ENCODE measurements at regions not wholly inside any gene's neighbourhood (a gene's known extent, or its start where the extent isn't known, plus 50 kb on each side); places are given as distances from the start of the nearest gene placed in this dataset.
"Not testable (repeated sequence)": the region's sequence is repeated elsewhere in the genome, so short reads cannot be mapped to it uniquely, and the experiment has no call there.

GRCh38 chr21:27570306-27570868 lies 603.5 kb upstream of the ADAMTS5 start:
- no peak for DNase-seq (ENCODE audit: extremely low read depth in 1 of 2, low read depth in 1 of 2)

- DNase-seq (ENCODE audit: extremely low read depth in 1 of 2, low read depth in 1 of 2): no peak
Observed at GRCh38 chr21:27569831-27570230, 602.9 kb upstream of the ADAMTS5 start.

DNA sequence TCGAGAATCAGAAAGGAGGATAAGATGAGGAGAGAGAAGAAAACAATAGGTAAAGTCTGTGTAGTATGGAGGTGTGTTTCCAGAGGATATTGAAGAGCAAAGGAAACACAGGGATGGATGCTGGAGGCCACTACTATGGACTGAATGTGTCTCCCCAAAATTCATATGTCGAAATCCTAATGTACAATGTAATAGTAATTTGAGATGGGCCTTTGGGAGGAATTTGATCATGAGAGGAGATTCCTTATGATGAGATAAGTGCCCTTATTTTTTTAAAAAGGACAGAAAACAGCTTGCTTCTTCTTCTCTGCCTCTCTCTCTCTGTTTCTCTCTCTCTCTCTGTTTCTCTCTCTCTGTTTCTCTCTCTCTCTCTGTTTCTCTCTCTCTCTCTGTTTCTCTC lies 602.2 kb upstream of the ADAMTS5 start:
- no peak for DNase-seq (ENCODE audit: extremely low read depth in 1 of 2, low read depth in 1 of 2)

GRCh38 chr21:27567381-27567780 lies 600.5 kb upstream of the ADAMTS5 start:
- DNase-seq (ENCODE audit: extremely low read depth in 1 of 2, low read depth in 1 of 2): no peak

GRCh38 chr21:27566521-27566920 lies 599.6 kb upstream of the ADAMTS5 start:
- no peak for DNase-seq (ENCODE audit: extremely low read depth in 1 of 2, low read depth in 1 of 2)

- DNase-seq (ENCODE audit: extremely low read depth in 1 of 2, low read depth in 1 of 2): no peak
Observed at GRCh38 chr21:27565364-27565763, 598.5 kb upstream of the ADAMTS5 start.

DNA sequence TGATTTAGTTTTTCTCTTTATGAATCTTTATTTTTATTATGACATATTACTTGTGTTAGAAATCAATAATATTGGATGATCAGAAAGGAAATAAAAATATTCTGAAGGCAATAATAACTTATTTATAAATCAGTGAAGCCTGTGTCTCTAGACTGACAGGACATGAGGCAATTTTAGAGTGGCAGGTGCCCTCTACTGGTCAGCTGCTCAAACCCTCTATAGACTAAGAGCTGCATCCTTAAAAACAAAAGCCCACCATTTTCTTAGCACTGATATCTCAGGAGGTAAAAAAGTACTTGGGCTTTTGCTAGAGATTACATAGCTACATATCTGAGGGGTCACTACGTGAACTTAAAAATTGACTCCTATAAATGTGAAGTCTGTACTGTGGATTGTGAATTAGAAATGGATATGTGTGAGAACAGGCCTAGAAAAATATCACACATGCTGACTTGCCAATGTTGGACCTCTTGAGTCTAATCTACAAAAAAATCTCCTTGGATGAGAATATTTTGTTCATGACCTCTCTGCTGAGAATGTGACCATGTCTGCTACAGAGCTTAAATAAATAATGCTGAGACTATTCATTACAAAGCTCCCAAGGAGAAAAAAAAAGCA lies 597.9 kb upstream of the ADAMTS5 start:
- no peak for DNase-seq (ENCODE audit: extremely low read depth in 1 of 2, low read depth in 1 of 2)

DNA sequence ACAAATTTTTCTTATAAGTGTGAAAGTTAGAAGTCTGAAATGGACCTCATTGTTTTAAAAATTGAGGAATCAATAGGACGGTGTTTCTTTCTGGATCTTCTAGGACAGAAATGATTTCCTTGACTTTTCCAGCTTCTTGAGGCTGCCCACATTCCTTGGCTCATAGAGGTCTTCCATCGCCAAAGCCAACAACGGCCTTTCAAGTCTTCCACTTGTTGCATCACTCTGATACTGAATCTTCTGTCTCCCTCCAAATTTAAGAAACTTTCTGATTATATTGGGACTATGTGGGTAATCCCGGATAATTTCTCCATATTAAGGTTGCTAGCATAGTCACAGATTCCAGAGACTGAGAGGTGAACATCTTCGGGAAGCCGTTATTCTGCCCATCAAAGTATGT lies 595.4 kb upstream of the ADAMTS5 start:
- DNase-seq (ENCODE audit: extremely low read depth in 1 of 2, low read depth in 1 of 2): no peak

GRCh38 chr21:27561116-27561515 lies 594.2 kb upstream of the ADAMTS5 start:
- DNase-seq (ENCODE audit: extremely low read depth in 1 of 2, low read depth in 1 of 2): no peak

DNA sequence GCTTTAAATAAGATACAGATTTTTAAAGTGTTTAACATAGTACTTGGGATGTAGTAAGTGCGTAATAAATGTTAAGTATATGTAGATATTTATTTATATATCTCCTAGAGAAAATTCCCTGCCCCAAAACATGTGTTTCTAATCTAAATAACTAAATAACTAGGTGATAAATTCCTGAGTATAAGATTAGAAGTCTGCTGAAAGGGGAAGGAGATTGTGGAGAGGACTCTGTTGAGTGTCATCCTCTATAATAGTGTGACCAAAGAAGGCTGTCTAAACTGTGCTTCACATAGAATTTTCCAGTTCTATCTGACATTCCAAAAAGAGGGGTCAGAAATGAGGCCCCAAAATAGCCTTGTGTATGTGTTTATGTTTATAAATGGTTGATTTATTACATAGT lies 590.5 kb upstream of the ADAMTS5 start:
- no peak for DNase-seq (ENCODE audit: extremely low read depth in 1 of 2, low read depth in 1 of 2)

- no peak for DNase-seq (ENCODE audit: extremely low read depth in 1 of 2, low read depth in 1 of 2)
Observed at GRCh38 chr21:27555996-27556395, 589.1 kb upstream of the ADAMTS5 start.

DNA sequence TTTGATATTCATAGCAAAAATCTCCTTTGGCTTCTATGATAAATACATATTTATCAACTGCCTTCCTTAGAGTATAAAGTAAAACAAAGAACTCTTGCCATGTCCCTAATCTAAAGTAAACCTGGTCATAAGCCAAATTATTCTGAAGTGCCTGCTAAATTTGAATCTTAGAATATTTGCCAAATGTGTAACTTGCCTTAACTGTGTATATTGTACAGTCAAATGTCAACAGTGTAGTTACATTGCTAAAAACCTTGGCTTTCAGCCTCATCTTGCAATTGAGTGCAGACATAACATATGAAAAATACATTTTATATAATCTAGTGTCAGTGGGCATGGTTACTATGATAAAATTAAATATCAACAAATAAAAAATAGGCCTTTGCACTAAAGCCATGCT lies 583.4 kb upstream of the ADAMTS5 start:
- DNase-seq (ENCODE audit: extremely low read depth in 1 of 2, low read depth in 1 of 2): no peak

GRCh38 chr21:27548486-27548885 lies 581.6 kb upstream of the ADAMTS5 start:
- no peak for DNase-seq (ENCODE audit: extremely low read depth in 1 of 2, low read depth in 1 of 2)

- no peak for DNase-seq (ENCODE audit: extremely low read depth in 1 of 2, low read depth in 1 of 2)
Observed at GRCh38 chr21:27545754-27546349, 579.0 kb upstream of the ADAMTS5 start.

DNA sequence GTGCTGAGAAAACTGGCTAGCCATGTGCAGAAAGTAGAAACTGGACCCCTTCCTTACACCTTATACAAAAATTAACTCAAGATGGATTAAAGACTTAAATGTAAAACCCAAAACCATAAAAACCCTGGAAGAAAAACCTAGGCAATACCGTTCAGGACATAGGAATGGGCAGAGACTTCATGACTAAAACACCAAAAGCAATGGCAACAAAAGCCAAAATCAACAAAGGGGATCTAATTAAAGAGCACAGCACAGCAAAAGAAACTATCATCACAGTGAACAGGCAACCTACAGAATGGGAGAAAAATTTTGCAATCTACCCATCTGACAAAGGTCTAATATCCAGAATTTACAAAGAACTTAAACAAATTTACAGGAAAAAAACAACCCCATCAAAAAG lies 575.2 kb upstream of the ADAMTS5 start:
- not testable (repeated sequence) for DNase-seq (ENCODE audit: extremely low read depth in 1 of 2, low read depth in 1 of 2)

DNA sequence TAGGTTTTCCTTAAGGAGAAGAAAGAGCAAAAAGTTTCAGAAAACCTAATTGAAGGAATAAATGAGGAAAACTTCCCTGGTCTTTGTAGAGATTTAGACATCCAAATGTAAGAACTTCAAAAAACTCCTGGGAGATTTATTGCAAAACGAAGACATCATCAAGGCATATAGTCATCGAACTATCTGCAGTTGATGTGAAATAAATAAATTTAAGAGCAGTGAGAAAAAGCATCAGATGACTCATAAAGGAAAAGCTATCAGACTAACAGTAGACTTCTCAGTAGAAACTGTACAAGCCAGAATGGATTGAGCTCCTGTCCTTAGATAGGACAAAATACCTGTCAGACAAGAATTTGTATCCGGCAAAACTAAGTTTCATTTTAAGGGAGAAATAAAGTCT lies 569.4 kb upstream of the ADAMTS5 start:
- DNase-seq (ENCODE audit: extremely low read depth in 1 of 2, low read depth in 1 of 2): no peak

DNA sequence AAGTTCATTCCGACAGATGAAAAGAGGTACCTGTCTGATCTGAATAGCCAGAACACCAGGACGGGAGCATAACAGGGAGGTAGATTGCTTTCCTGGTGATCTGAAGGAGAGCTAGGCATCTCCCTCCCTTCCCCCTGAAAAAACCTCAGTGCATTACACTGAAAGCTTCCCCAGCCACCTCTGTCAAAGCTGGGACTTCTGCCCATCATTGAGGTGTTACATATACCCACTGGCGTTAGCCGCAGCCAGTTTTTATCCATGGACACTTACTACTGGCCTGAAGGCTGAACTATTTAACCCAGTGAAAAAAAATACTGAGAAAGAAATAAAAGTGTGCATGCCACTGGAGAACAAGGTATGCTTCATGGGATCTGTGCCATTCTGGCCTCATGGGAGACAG lies 568.3 kb upstream of the ADAMTS5 start:
- no peak for DNase-seq (ENCODE audit: extremely low read depth in 1 of 2, low read depth in 1 of 2)

GRCh38 chr21:27534206-27534605 lies 567.3 kb upstream of the ADAMTS5 start:
- no peak for DNase-seq (ENCODE audit: extremely low read depth in 1 of 2, low read depth in 1 of 2)

DNA sequence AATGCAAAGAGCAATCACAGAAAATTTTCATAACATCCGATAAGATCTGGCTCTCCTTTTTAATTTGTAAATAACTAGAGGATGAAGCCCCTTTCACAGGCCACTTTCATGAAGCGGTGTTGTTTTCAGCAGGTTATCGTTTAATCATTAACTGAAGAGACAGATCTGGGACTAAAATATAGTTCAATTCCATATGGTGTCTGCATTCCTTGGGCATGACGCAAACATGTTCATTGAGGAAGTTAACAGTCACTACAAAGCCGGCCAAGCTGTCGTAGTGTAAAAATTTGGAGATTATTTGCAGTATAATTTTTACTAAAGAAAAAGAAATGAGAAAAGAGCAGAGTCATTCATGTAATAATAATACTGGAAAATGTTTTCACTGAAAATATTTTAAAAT lies 565.2 kb upstream of the ADAMTS5 start:
- no peak for DNase-seq (ENCODE audit: extremely low read depth in 1 of 2, low read depth in 1 of 2)

DNA sequence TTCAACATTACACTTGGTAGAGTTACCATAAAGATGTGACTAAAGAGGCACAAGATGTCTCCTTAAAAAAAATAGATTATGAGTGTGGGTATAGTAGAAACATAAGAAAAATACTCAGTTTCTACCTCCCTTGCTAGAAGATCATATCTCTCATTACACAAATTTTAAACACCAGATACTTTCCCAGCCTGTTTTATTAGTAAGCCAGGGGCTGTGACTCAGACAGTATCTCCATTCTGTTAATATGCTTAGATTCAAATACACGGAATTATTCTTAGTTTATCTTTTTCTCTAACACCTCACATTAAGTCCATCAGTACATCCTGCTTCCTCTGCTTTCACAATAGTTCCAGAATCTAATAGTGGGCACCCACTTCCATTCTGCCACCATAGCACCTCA lies 561.8 kb upstream of the ADAMTS5 start:
- no peak for DNase-seq (ENCODE audit: extremely low read depth in 1 of 2, low read depth in 1 of 2)

GRCh38 chr21:27526451-27526850 lies 559.6 kb upstream of the ADAMTS5 start:
- DNase-seq (ENCODE audit: extremely low read depth in 1 of 2, low read depth in 1 of 2): no peak

DNA sequence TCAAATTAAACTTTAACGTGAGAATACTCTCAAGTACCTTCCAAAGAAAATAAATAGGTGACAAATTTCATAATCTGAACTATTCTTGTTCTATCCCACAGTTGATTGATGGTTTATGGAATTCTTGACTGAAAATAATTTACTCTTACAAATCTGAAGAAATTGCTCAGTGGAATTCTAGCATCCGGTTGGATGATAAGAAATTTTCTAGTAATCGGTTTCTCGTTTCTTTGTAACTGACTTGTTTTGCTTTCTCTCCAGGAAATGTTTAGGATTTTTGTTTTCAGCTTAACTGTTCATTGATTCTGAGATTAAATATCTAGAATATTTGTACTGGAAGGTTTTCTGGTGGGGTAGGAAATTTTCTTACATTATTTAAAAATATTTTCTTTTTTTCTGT lies 558.9 kb upstream of the ADAMTS5 start:
- DNase-seq (ENCODE audit: extremely low read depth in 1 of 2, low read depth in 1 of 2): no peak

DNA sequence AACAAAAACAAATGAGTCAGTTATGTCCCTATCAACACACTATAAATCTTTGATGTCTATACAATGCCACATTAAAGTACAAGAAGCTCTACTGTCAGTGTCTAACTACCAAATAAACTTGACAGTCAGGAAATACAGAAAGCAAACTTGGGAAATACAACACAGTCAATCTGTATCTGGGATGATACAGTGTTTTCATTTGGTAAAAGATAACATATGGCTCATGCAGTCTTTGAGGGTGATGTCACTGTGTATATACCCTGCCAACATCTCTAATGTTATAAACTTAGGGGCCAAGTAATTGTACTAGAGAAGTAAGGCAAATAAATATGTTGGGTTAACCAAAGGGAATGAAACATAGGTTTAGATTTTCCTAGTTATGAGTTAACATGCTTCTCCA lies 552.5 kb upstream of the ADAMTS5 start:
- DNase-seq (ENCODE audit: extremely low read depth in 1 of 2, low read depth in 1 of 2): no peak
